HEK293 (cell line): ENCODE measurements at regions not wholly inside any gene's neighbourhood (a gene's known extent, or its start where the extent isn't known, plus 50 kb on each side); places are given as distances from the start of the nearest gene placed in this dataset.

Experiments
- CTCF ChIA-PET: fragments of 350-600 bp; formaldehyde crosslinking; extraction: SDS; loops from one replicate; lab custom pipeline; 2021; ENCODE audit warnings: antibody characterized with exemption; lab: Yijun Ruan, JAX
- POLR2A ChIA-PET: fragments of 300-600 bp; formaldehyde crosslinking; extraction: SDS; loops from one replicate; lab custom pipeline; 2020; ENCODE audit warnings: antibody characterized with exemption, inconsistent platforms; lab: Yijun Ruan, JAX
- H3K27ac ChIP-seq: fragments of 200-500 bp; sonication (Bioruptor generic); 2 replicates; pipeline ENCODE4 v1.5.1; 2014; ENCODE audit warnings: low read depth, low read length, control low read depth, inconsistent platforms; ENCODE audit errors: extremely low read depth
- H3K36me3 ChIP-seq, 2 experiments: fragments of 200-500 bp in 1 of 2; sonication (Bioruptor generic) in 1 of 2; 1 replicate in 1 of 2; 2 replicates in 1 of 2; pipeline ENCODE4 v1.5.1; 2014 to 2017; ENCODE audit warnings: inconsistent platforms in 2 of 2, low read length in 2 of 2; ENCODE audit not compliant: control insufficient read depth in 2 of 2, insufficient read depth in 1 of 2
- H3K4me1 ChIP-seq: fragments of 200-500 bp; sonication (Bioruptor generic); 2 replicates; pipeline ENCODE4 v1.5.1; 2014; ENCODE audit warnings: mild to moderate bottlenecking, low read length, inconsistent platforms; ENCODE audit not compliant: control insufficient read depth, insufficient read depth
- H3K4me3 ChIP-seq: 2 replicates; pipeline ENCODE4 v1.5.1; 2011; ENCODE audit warnings: low read depth, mild to moderate bottlenecking, control low read depth, low read length, moderate library complexity
- H3K9me3 ChIP-seq: fragments of 200-500 bp; sonication (Bioruptor generic); 2 replicates; pipeline ENCODE4 v1.5.1; 2014; ENCODE audit warnings: low read depth, low read length, inconsistent platforms; ENCODE audit not compliant: control insufficient read depth, insufficient read depth
- EGR2 ChIP-seq: fragments of 450-650 bp; formaldehyde crosslinking; IDR thresholded peaks from 2 replicates; pipeline ENCODE4 v1.5.1; 2016; ENCODE audit warnings: low read depth, missing biosample characterization, missing genetic modification characterization
- GFI1B ChIP-seq: fragments of 450-650 bp; formaldehyde crosslinking; IDR thresholded peaks from 2 replicates; pipeline ENCODE4 v1.5.1; 2016; ENCODE audit warnings: missing biosample characterization, missing genetic modification characterization
- GLIS1 ChIP-seq: fragments of 450-650 bp; formaldehyde crosslinking; IDR thresholded peaks from 2 replicates; pipeline ENCODE4 v1.5.1; 2016; ENCODE audit warnings: missing biosample characterization, missing genetic modification characterization
- MZF1 ChIP-seq: fragments of 450-650 bp; formaldehyde crosslinking; IDR thresholded peaks from 2 replicates; pipeline ENCODE4 v1.5.1; 2017; ENCODE audit warnings: missing biosample characterization, missing genetic modification characterization, borderline replicate concordance
- OVOL3 ChIP-seq: fragments of 450-650 bp; formaldehyde crosslinking; IDR thresholded peaks from 2 replicates; pipeline ENCODE4 v1.5.1; 2016; ENCODE audit warnings: missing biosample characterization, missing genetic modification characterization
- ZNF10 ChIP-seq: fragments of 450-650 bp; formaldehyde crosslinking; IDR thresholded peaks from 2 replicates; pipeline ENCODE4 v1.5.1; 2017; ENCODE audit warnings: missing biosample characterization, missing genetic modification characterization
- ZNF174 ChIP-seq: fragments of 450-650 bp; formaldehyde crosslinking; IDR thresholded peaks from 2 replicates; pipeline ENCODE4 v1.5.0; 2017; ENCODE audit warnings: missing biosample characterization, mild to moderate bottlenecking, missing genetic modification characterization
- ZNF175 ChIP-seq: fragments of 450-650 bp; formaldehyde crosslinking; IDR thresholded peaks from 2 replicates; pipeline ENCODE4 v1.5.1; 2016; ENCODE audit warnings: missing biosample characterization, missing genetic modification characterization
- ZNF223 ChIP-seq: fragments of 450-650 bp; formaldehyde crosslinking; IDR thresholded peaks from 2 replicates; pipeline ENCODE4 v1.5.1; 2016; ENCODE audit warnings: missing biosample characterization, missing genetic modification characterization
- ZNF341 ChIP-seq: fragments of 450-650 bp; formaldehyde crosslinking; IDR thresholded peaks from 2 replicates; pipeline ENCODE4; 2016; ENCODE audit warnings: low read depth, missing biosample characterization, missing genetic modification characterization
- ZNF350 ChIP-seq: fragments of 450-650 bp; formaldehyde crosslinking; IDR thresholded peaks from 2 replicates; pipeline ENCODE4 v1.5.0; 2017; ENCODE audit warnings: missing biosample characterization, mild to moderate bottlenecking, missing genetic modification characterization
- ZNF626 ChIP-seq: fragments of 450-650 bp; sonication (Bioruptor Pico); formaldehyde crosslinking; IDR thresholded peaks from 2 replicates; pipeline ENCODE4 v1.5.1; 2018; ENCODE audit warnings: missing biosample characterization, missing genetic modification characterization, inconsistent platforms
- ZNF707 ChIP-seq: fragments of 450-650 bp; formaldehyde crosslinking; IDR thresholded peaks from 2 replicates; pipeline ENCODE4 v1.5.1; 2016; ENCODE audit warnings: missing biosample characterization, missing genetic modification characterization
- ZSCAN30 ChIP-seq: fragments of 450-650 bp; IDR thresholded peaks from 2 replicates; pipeline ENCODE4 v1.5.1; 2018; ENCODE audit warnings: missing biosample characterization, mild to moderate bottlenecking, missing genetic modification characterization, moderate library complexity
- TF ChIP-seq, protein P1 (sequence below): fragments of 450-650 bp; formaldehyde crosslinking; IDR thresholded peaks from 2 replicates; pipeline ENCODE4 v1.5.1; 2016; ENCODE audit warnings: missing biosample characterization, missing genetic modification characterization, borderline replicate concordance
- TF ChIP-seq, protein P2 (sequence below): fragments of 450-650 bp; formaldehyde crosslinking; IDR thresholded peaks from 2 replicates; pipeline ENCODE4 v1.5.1; 2016; ENCODE audit warnings: missing biosample characterization, missing genetic modification characterization
- TF ChIP-seq, protein P3 (sequence below): fragments of 450-650 bp; formaldehyde crosslinking; IDR thresholded peaks from 2 replicates; pipeline ENCODE4 v1.5.1; 2016; ENCODE audit warnings: missing biosample characterization, missing genetic modification characterization
- TF ChIP-seq, protein P4 (sequence below): fragments of 450-650 bp; IDR thresholded peaks from 2 replicates; pipeline ENCODE4 v1.5.1; 2018; ENCODE audit warnings: missing biosample characterization, mild to moderate bottlenecking, missing genetic modification characterization
- TF ChIP-seq, protein P5 (sequence below): fragments of 450-650 bp; formaldehyde crosslinking; IDR thresholded peaks from 2 replicates; pipeline ENCODE4 v1.5.1; 2017; ENCODE audit warnings: missing biosample characterization, missing genetic modification characterization

DNA sequence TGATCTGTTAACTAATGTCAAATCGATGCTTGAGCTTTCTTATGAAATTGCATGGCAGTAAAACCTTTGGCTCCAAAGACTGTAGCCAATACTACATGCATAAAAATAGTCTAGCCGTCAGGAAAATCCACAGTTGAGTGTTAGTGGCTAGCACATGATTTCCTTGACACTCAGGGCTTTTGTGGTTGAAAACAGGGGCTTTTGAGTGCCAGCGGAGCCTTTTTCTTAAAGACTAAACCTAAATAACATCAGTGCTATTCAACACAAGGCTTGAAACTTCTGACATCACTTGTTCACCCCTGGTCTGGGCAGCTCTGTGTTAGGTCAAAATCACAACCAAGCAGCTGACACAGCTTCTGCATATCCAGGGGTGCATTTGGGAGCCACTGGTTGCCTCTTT, 124.2 kb upstream of the BMPER start:
- ChIA-PET POLR2A (no interaction called here), CTCF (interaction anchor here (0.6 kb wide), 1 partner anchor 25 kb away, joined by 3 read pairs; no protein-coding TSS in a partner anchor)
- no peaks in the 10 kb centered on the region for H3K4me1 ChIP-seq
- no peak for TF ChIP-seq ZNF175 (tag by site-specific recombination)
- no peak for TF ChIP-seq OVOL3 (tag by site-specific recombination)
- no peak for TF ChIP-seq ZNF341 (tag by site-specific recombination)
- TF ChIP-seq MZF1 (tag by site-specific recombination) = no peak
- no peak for TF ChIP-seq ZNF10 (tag by site-specific recombination)
- no peak for TF ChIP-seq GLIS1 (tag by site-specific recombination)
- TF ChIP-seq, protein P1, sequence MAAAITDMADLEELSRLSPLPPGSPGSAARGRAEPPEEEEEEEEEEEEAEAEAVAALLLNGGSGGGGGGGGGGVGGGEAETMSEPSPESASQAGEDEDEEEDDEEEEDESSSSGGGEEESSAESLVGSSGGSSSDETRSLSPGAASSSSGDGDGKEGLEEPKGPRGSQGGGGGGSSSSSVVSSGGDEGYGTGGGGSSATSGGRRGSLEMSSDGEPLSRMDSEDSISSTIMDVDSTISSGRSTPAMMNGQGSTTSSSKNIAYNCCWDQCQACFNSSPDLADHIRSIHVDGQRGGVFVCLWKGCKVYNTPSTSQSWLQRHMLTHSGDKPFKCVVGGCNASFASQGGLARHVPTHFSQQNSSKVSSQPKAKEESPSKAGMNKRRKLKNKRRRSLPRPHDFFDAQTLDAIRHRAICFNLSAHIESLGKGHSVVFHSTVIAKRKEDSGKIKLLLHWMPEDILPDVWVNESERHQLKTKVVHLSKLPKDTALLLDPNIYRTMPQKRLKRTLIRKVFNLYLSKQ = no peak
- TF ChIP-seq, protein P2, sequence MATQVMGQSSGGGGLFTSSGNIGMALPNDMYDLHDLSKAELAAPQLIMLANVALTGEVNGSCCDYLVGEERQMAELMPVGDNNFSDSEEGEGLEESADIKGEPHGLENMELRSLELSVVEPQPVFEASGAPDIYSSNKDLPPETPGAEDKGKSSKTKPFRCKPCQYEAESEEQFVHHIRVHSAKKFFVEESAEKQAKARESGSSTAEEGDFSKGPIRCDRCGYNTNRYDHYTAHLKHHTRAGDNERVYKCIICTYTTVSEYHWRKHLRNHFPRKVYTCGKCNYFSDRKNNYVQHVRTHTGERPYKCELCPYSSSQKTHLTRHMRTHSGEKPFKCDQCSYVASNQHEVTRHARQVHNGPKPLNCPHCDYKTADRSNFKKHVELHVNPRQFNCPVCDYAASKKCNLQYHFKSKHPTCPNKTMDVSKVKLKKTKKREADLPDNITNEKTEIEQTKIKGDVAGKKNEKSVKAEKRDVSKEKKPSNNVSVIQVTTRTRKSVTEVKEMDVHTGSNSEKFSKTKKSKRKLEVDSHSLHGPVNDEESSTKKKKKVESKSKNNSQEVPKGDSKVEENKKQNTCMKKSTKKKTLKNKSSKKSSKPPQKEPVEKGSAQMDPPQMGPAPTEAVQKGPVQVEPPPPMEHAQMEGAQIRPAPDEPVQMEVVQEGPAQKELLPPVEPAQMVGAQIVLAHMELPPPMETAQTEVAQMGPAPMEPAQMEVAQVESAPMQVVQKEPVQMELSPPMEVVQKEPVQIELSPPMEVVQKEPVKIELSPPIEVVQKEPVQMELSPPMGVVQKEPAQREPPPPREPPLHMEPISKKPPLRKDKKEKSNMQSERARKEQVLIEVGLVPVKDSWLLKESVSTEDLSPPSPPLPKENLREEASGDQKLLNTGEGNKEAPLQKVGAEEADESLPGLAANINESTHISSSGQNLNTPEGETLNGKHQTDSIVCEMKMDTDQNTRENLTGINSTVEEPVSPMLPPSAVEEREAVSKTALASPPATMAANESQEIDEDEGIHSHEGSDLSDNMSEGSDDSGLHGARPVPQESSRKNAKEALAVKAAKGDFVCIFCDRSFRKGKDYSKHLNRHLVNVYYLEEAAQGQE (tag by site-specific recombination) = no peak
- no peak for TF ChIP-seq ZNF626 (tag by site-specific recombination)
- TF ChIP-seq, protein P3, sequence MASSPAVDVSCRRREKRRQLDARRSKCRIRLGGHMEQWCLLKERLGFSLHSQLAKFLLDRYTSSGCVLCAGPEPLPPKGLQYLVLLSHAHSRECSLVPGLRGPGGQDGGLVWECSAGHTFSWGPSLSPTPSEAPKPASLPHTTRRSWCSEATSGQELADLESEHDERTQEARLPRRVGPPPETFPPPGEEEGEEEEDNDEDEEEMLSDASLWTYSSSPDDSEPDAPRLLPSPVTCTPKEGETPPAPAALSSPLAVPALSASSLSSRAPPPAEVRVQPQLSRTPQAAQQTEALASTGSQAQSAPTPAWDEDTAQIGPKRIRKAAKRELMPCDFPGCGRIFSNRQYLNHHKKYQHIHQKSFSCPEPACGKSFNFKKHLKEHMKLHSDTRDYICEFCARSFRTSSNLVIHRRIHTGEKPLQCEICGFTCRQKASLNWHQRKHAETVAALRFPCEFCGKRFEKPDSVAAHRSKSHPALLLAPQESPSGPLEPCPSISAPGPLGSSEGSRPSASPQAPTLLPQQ (tag by site-specific recombination) = no peak
- TF ChIP-seq, protein P4, sequence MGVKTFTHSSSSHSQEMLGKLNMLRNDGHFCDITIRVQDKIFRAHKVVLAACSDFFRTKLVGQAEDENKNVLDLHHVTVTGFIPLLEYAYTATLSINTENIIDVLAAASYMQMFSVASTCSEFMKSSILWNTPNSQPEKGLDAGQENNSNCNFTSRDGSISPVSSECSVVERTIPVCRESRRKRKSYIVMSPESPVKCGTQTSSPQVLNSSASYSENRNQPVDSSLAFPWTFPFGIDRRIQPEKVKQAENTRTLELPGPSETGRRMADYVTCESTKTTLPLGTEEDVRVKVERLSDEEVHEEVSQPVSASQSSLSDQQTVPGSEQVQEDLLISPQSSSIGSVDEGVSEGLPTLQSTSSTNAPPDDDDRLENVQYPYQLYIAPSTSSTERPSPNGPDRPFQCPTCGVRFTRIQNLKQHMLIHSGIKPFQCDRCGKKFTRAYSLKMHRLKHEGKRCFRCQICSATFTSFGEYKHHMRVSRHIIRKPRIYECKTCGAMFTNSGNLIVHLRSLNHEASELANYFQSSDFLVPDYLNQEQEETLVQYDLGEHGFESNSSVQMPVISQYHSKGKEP = no peak
- no peak for TF ChIP-seq GFI1B (tag by site-specific recombination)
- TF ChIP-seq ZNF223 = no peak
- no peak for TF ChIP-seq ZNF707 (tag by site-specific recombination)
- TF ChIP-seq ZNF350 (tag by site-specific recombination) = no peak
- TF ChIP-seq ZSCAN30 (tag by site-specific recombination) = no peak
- no peak for TF ChIP-seq EGR2
- TF ChIP-seq, protein P5, sequence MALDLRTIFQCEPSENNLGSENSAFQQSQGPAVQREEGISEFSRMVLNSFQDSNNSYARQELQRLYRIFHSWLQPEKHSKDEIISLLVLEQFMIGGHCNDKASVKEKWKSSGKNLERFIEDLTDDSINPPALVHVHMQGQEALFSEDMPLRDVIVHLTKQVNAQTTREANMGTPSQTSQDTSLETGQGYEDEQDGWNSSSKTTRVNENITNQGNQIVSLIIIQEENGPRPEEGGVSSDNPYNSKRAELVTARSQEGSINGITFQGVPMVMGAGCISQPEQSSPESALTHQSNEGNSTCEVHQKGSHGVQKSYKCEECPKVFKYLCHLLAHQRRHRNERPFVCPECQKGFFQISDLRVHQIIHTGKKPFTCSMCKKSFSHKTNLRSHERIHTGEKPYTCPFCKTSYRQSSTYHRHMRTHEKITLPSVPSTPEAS (tag by site-specific recombination) = no peak
- no peak for TF ChIP-seq ZNF174
- H3K4me3 ChIP-seq = no peak overlapping the region
- H3K36me3 ChIP-seq = no peaks in the 10 kb centered on the region
- no peaks in the 10 kb centered on the region for H3K9me3 ChIP-seq
- no peak overlapping the region for H3K27ac ChIP-seq
